ENCODE measurements at regions not wholly inside any gene's neighbourhood (a gene's known extent, or its start where the extent isn't known, plus 50 kb on each side); places are given as distances from the start of the nearest gene placed in this dataset.

DNA sequence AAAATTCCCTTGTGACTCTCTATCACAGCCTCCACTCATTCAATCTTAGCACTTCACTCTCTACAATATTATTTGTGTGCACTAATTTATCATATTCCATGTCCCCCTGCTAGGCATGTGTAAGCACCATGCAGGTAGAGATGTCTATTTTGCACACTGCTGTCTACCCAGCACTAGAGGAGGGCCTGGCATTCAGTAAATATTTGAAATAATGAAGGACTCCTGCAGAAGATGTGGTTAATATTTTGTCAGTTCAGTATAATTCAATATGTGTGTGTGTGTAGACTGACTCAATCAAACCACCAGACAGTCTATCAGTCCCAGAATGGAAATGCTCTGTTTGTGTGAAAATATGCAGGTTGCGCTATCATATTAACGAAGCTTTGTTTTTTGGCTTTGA is 313.6 kb upstream of the CDH6 start:
- TF ChIP-seq POLR2AphosphoS5 (IDR thresholded peaks at IDR 0.05): no peak
- no peak for TF ChIP-seq POLR2A (IDR thresholded peaks at IDR 0.05)
- TF ChIP-seq, protein P1, sequence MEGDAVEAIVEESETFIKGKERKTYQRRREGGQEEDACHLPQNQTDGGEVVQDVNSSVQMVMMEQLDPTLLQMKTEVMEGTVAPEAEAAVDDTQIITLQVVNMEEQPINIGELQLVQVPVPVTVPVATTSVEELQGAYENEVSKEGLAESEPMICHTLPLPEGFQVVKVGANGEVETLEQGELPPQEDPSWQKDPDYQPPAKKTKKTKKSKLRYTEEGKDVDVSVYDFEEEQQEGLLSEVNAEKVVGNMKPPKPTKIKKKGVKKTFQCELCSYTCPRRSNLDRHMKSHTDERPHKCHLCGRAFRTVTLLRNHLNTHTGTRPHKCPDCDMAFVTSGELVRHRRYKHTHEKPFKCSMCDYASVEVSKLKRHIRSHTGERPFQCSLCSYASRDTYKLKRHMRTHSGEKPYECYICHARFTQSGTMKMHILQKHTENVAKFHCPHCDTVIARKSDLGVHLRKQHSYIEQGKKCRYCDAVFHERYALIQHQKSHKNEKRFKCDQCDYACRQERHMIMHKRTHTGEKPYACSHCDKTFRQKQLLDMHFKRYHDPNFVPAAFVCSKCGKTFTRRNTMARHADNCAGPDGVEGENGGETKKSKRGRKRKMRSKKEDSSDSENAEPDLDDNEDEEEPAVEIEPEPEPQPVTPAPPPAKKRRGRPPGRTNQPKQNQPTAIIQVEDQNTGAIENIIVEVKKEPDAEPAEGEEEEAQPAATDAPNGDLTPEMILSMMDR (IDR thresholded peaks at IDR 0.05): no peak
- no peak for DNase-seq (ENCODE audit: low spot score)
- no peak overlapping the region for H3K4me3 ChIP-seq
- H3K9me3 ChIP-seq: no peaks in the 10 kb centered on the region
- intact Hi-C loops (cut with DNase I): no loop called here
- 94% methylated on average over 2 of the region's 2 CpGs for WGBS
- H3K27ac ChIP-seq: no peak overlapping the region
- no peaks in the 10 kb centered on the region for H3K27me3 ChIP-seq (replicated peaks; ENCODE audit: insufficient read depth)
- no peaks in the 10 kb centered on the region for H3K4me1 ChIP-seq (replicated peaks)
- no peaks in the 10 kb centered on the region for H3K36me3 ChIP-seq

DNA sequence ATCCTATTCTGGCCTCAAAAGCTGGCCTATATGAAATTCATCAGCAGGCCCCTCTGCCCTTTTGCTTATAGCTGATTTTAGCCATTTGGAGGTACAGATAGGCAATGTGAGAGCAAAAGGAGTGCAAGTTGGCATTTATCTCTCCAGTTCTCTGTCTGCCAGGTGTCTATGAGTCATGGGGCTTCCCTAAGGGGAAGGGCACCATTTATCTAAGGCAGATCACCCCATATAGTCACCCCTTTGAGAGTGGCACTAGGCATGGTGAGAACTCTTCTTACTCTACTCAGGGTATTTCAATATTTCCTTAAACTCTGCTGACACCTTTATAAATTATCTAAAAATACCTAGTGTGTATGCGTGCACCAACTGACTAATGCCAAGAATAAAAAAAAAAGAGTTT is 314.7 kb upstream of the CDH6 start:
- Histone ChIP-seq H3K27ac (no peak overlapping the region), H3K36me3 (no peaks in the 10 kb centered on the region), H3K27me3 (replicated peaks; ENCODE audit: insufficient read depth) (no peaks in the 10 kb centered on the region), H3K9me3 (no peaks in the 10 kb centered on the region), H3K4me1 (replicated peaks) (no peaks in the 10 kb centered on the region), H3K4me3 (no peak overlapping the region)
- WGBS: 93% methylated on average over 1 of the region's 1 CpG
- no peak for DNase-seq (ENCODE audit: low spot score)
- TF ChIP-seq POLR2AphosphoS5 (IDR thresholded peaks at IDR 0.05) (no peak), POLR2A (IDR thresholded peaks at IDR 0.05) (no peak)
- TF ChIP-seq, protein P1 (IDR thresholded peaks at IDR 0.05): no peak
- intact Hi-C loops (cut with DNase I): no loop called here

GRCh38 chr5:30878296-30878695 is 315.2 kb upstream of the CDH6 start:
- intact Hi-C loops (cut with DNase I): no loop called here
- no peaks in the 10 kb centered on the region for H3K36me3 ChIP-seq
- TF ChIP-seq POLR2AphosphoS5 (IDR thresholded peaks at IDR 0.05) (no peak), POLR2A (IDR thresholded peaks at IDR 0.05) (no peak)
- TF ChIP-seq, protein P1 (IDR thresholded peaks at IDR 0.05): no peak
- WGBS: 92% methylated on average over 10 of the region's 10 CpGs
- no peaks in the 10 kb centered on the region for H3K9me3 ChIP-seq
- no peaks in the 10 kb centered on the region for H3K27me3 ChIP-seq (replicated peaks; ENCODE audit: insufficient read depth)
- H3K27ac ChIP-seq: no peak overlapping the region
- H3K4me3 ChIP-seq: no peak overlapping the region
- no peaks in the 10 kb centered on the region for H3K4me1 ChIP-seq (replicated peaks)
- DNase-seq (ENCODE audit: low spot score): no peak

- no peaks in the 10 kb centered on the region for H3K27me3 ChIP-seq (replicated peaks; ENCODE audit: insufficient read depth)
- H3K27ac ChIP-seq: no peak overlapping the region
- H3K36me3 ChIP-seq: no peaks in the 10 kb centered on the region
- TF ChIP-seq POLR2A (IDR thresholded peaks at IDR 0.05) (no peak), POLR2AphosphoS5 (IDR thresholded peaks at IDR 0.05) (no peak)
- TF ChIP-seq, protein P1 (IDR thresholded peaks at IDR 0.05): no peak
- intact Hi-C loops (cut with DNase I): no loop called here
- no peak overlapping the region for H3K4me3 ChIP-seq
- H3K4me1 ChIP-seq (replicated peaks): no peaks in the 10 kb centered on the region
- 36% methylated on average over 10 of the region's 10 CpGs for WGBS
- H3K9me3 ChIP-seq: no peaks in the 10 kb centered on the region
- no peak for DNase-seq (ENCODE audit: low spot score)
These were observed 319.0 kb upstream of the CDH6 start for GRCh38 chr5:30874241-30875034.

DNA sequence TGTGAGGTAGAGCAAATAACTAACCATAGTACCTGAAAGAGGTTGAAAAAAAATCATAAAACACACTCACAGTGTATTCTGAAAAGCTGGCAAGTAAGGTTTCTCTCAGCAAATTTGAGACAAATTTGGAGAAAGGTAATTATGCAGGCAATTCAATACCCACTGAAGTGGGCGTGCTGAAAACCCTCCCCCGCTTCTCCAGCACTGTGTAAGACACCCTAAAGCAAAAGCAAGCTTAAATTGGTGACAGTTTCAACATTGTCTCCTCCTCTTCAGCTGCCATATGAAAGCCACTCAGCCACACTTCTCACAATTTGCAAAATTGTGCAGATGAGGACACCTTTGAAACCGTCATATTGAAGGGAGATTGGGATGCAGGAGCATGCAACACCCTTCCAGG is 322.3 kb upstream of the CDH6 start:
- Histone ChIP-seq H3K27ac (no peak overlapping the region), H3K4me1 (replicated peaks) (no peaks in the 10 kb centered on the region), H3K27me3 (replicated peaks; ENCODE audit: insufficient read depth) (no peaks in the 10 kb centered on the region), H3K9me3 (no peaks in the 10 kb centered on the region), H3K36me3 (no peaks in the 10 kb centered on the region), H3K4me3 (no peak overlapping the region)
- DNase-seq (ENCODE audit: low spot score): no peak
- intact Hi-C loops (cut with DNase I): no loop called here
- WGBS: 61% methylated on average over 3 of the region's 3 CpGs
- TF ChIP-seq POLR2AphosphoS5 (IDR thresholded peaks at IDR 0.05): no peak
- TF ChIP-seq, protein P1 (IDR thresholded peaks at IDR 0.05): no peak
- TF ChIP-seq POLR2A (IDR thresholded peaks at IDR 0.05): no peak

All from prostate gland (tissue), 2 donors.